Neutrophil (primary cell): ENCODE measurements at regions not wholly inside any gene's neighbourhood (a gene's known extent, or its start where the extent isn't known, plus 50 kb on each side); places are given as distances from the start of the nearest gene placed in this dataset.
"Not testable (repeated sequence)": the region's sequence is repeated elsewhere in the genome, so short reads cannot be mapped to it uniquely, and the experiment has no call there.

Source experiments
- H3K27ac ChIP-seq: fragments of 200-600 bp; sonication (generic); 2 replicates; pipeline ENCODE4 v1.5.1; 2016; ENCODE audit warnings: mild to moderate bottlenecking, moderate library complexity
- H3K27me3 ChIP-seq: fragments of 200-600 bp; sonication (generic); 2 replicates; pipeline ENCODE4 v1.6.0; 2016; ENCODE audit warnings: mild to moderate bottlenecking
- H3K36me3 ChIP-seq: fragments of 200-600 bp; sonication (generic); 2 replicates; pipeline ENCODE4 v1.5.1; 2017
- H3K4me1 ChIP-seq, 2 experiments: fragments of 200-600 bp in 1 of 2; sonication (generic) in 1 of 2; 1 replicate in 1 of 2; 2 replicates in 1 of 2; pipeline versions ENCODE4 v1.5.1 to v1.6.1; 2013 to 2016; ENCODE audit warnings: low read depth in 1 of 2, low read length in 1 of 2, mild to moderate bottlenecking in 1 of 2, moderate library complexity in 1 of 2; ENCODE audit not compliant: control insufficient read depth in 1 of 2, insufficient read depth in 1 of 2
- H3K4me3 ChIP-seq, 2 experiments: fragments of 200-600 bp in 1 of 2; sonication (generic) in 1 of 2; 1 replicate in 1 of 2; 2 replicates in 1 of 2; pipeline ENCODE4 v1.5.1; 2013 to 2016; ENCODE audit warnings: low read depth in 1 of 2, low read length in 1 of 2, mild to moderate bottlenecking in 1 of 2, moderate library complexity in 1 of 2
- H3K9me3 ChIP-seq: fragments of 200-600 bp; sonication (generic); 2 replicates; pipeline ENCODE4 v1.5.1; 2016
- CTCF ChIP-seq: fragments of 200-600 bp; sonication (generic); IDR thresholded peaks from 2 replicates; pipeline ENCODE4 v1.5.1; 2016; ENCODE audit warnings: antibody characterized with exemption

- Histone ChIP-seq H3K4me3 (no peak overlapping the region), H3K4me1 (no peaks in the 10 kb centered on the region), H3K27ac (no peak overlapping the region), H3K36me3 (no peaks in the 10 kb centered on the region), H3K27me3 (peaks cover 15% of the 10 kb centered on the region), H3K9me3 (no peaks in the 10 kb centered on the region)
- no peak for TF ChIP-seq CTCF
These were observed 160.5 kb upstream of the C2CD4B start for GRCh38 chr15:62325597-62325996.

GRCh38 chr15:62326460-62327011 is 161.5 kb upstream of the C2CD4B start:
- peaks cover 15% of the 10 kb centered on the region for H3K27me3 ChIP-seq
- H3K9me3 ChIP-seq = no peaks in the 10 kb centered on the region
- H3K4me3 ChIP-seq = no peak overlapping the region
- no peaks in the 10 kb centered on the region for H3K36me3 ChIP-seq
- no peak overlapping the region for H3K27ac ChIP-seq
- H3K4me1 ChIP-seq = no peaks in the 10 kb centered on the region
- TF ChIP-seq CTCF = no peak

- Histone ChIP-seq H3K4me3 (no peak overlapping the region), H3K27ac (no peak overlapping the region), H3K27me3 (peaks cover 15% of the 10 kb centered on the region), H3K9me3 (no peaks in the 10 kb centered on the region), H3K4me1 (no peaks in the 10 kb centered on the region), H3K36me3 (no peaks in the 10 kb centered on the region)
- no peak for TF ChIP-seq CTCF
These were observed 162.3 kb upstream of the C2CD4B start for GRCh38 chr15:62327406-62327805.

- H3K27me3 ChIP-seq, H3K9me3 ChIP-seq, H3K4me1 ChIP-seq, H3K4me3 ChIP-seq, H3K27ac ChIP-seq, H3K36me3 ChIP-seq: not testable (repeated sequence)
These were observed 167.4 kb upstream of the C2CD4B start for GRCh38 chr15:62332472-62332871.

GRCh38 chr15:62334536-62334935 is 169.5 kb upstream of the C2CD4B start:
- Histone ChIP-seq H3K27ac (no peak overlapping the region), H3K9me3 (no peaks in the 10 kb centered on the region), H3K36me3 (no peaks in the 10 kb centered on the region), H3K4me3 (no peak overlapping the region), H3K4me1 (no peaks in the 10 kb centered on the region), H3K27me3 (no peaks in the 10 kb centered on the region)
- no peak for TF ChIP-seq CTCF

GRCh38 chr15:62337934-62338333 is 172.8 kb upstream of the C2CD4B start:
- H3K27ac ChIP-seq = no peak overlapping the region
- no peak for TF ChIP-seq CTCF
- H3K4me1 ChIP-seq = no peaks in the 10 kb centered on the region
- H3K4me3 ChIP-seq = no peak overlapping the region
- H3K9me3 ChIP-seq = no peaks in the 10 kb centered on the region
- H3K36me3 ChIP-seq = no peaks in the 10 kb centered on the region
- no peaks in the 10 kb centered on the region for H3K27me3 ChIP-seq
